IMR-90 (cell line): ENCODE measurements at regions not wholly inside any gene's neighbourhood (a gene's known extent, or its start where the extent isn't known, plus 50 kb on each side); places are given as distances from the start of the nearest gene placed in this dataset.

Source experiments
- ATAC-seq: fragments of 200-7000 bp; cut with Tn5 transposase; 2 replicates; pipeline ENCODE4 v1.9.1; 2020; ENCODE audit warnings: low read depth, mild to moderate bottlenecking, moderate library complexity
- BruUV-seq: library from RNA; stranded (reverse); fragments of 400-500 nt; replicated peaks from 2 replicates; lab custom pipeline; 2021; lab: Mats Ljungman, UMichigan
- CTCF ChIA-PET: fragments of 300-600 bp; formaldehyde crosslinking; extraction: SDS; loops from one replicate; lab custom pipeline; 2021; ENCODE audit warnings: antibody characterized with exemption; lab: Yijun Ruan, JAX
- POLR2A ChIA-PET: fragments of 300-600 bp; sonication (Branson Sonifier 250); formaldehyde crosslinking; loops from one replicate; lab custom pipeline; 2022; ENCODE audit warnings: antibody characterized with exemption; ENCODE audit not compliant: unreplicated experiment; lab: Charles Lee
- DNase-seq: peaks from one replicate; pipeline ENCODE4 v3.0.0; 2013
- H2AFZ ChIP-seq: replicated peaks from 2 replicates; pipeline ENCODE3; 2013; ENCODE audit warnings: low read length, mild to moderate bottlenecking; ENCODE audit not compliant: poor library complexity
- H2AK5ac ChIP-seq: 2 replicates; pipeline ENCODE4 v1.6.1; 2013; ENCODE audit warnings: low read depth, low read length, inconsistent platforms
- H2AK9ac ChIP-seq: replicated peaks from 2 replicates; pipeline ENCODE3; 2013; ENCODE audit warnings: mild to moderate bottlenecking, low read depth, low read length, moderate library complexity; ENCODE audit not compliant: poor library complexity
- H2BK120ac ChIP-seq: 2 replicates; pipeline ENCODE4 v1.6.1; 2013; ENCODE audit warnings: low read depth, low read length, inconsistent platforms
- H2BK15ac ChIP-seq: 3 replicates; pipeline ENCODE4 v1.6.1; 2013; ENCODE audit warnings: low read depth, low read length, inconsistent platforms
- H2BK20ac ChIP-seq: 2 replicates; pipeline ENCODE4 v1.6.1; 2013; ENCODE audit warnings: low read depth, mild to moderate bottlenecking, inconsistent platforms, low read length, moderate library complexity
- H2BK5ac ChIP-seq: 2 replicates; pipeline ENCODE4 v1.6.1; 2013; ENCODE audit warnings: mild to moderate bottlenecking, low read depth, low read length, inconsistent platforms; ENCODE audit not compliant: poor library complexity, severe bottlenecking
- H3K14ac ChIP-seq: replicated peaks from 2 replicates; pipeline ENCODE4 v1.6.1; 2013; ENCODE audit warnings: low read depth, low read length, inconsistent platforms
- H3K18ac ChIP-seq: 2 replicates; pipeline ENCODE4 v1.6.1; 2013; ENCODE audit warnings: low read depth, low read length, control low read depth
- H3K23ac ChIP-seq: 2 replicates; pipeline ENCODE4 v1.6.1; 2013; ENCODE audit warnings: low read depth, low read length, inconsistent platforms
- H3K27ac ChIP-seq: 2 replicates; pipeline ENCODE4 v1.5.1; 2013; ENCODE audit warnings: mild to moderate bottlenecking, control low read depth, low read length; ENCODE audit not compliant: insufficient read depth
- H3K27me3 ChIP-seq: 2 replicates; pipeline ENCODE4 v1.6.1; 2013; ENCODE audit warnings: low read length; ENCODE audit not compliant: control insufficient read depth, insufficient read depth
- H3K36me3 ChIP-seq: 2 replicates; pipeline ENCODE4 v1.6.1; 2013; ENCODE audit warnings: low read length, mixed read lengths; ENCODE audit not compliant: control insufficient read depth, insufficient read depth
- H3K4ac ChIP-seq: 2 replicates; pipeline ENCODE4 v1.6.1; 2013; ENCODE audit warnings: low read depth, low read length, inconsistent platforms
- H3K4me1 ChIP-seq: 2 replicates; pipeline ENCODE4 v1.6.1; 2013; ENCODE audit warnings: low read length, mixed read lengths; ENCODE audit not compliant: control insufficient read depth, insufficient read depth
- H3K4me2 ChIP-seq: 2 replicates; pipeline ENCODE4 v1.6.1; 2013; ENCODE audit warnings: low read depth, mild to moderate bottlenecking, control low read depth, low read length, moderate library complexity
- H3K4me3 ChIP-seq: 2 replicates; pipeline ENCODE4 v1.5.1; 2013; ENCODE audit warnings: low read depth, mild to moderate bottlenecking, control low read depth, low read length, moderate library complexity; ENCODE audit not compliant: insufficient read depth
- H3K56ac ChIP-seq: 2 replicates; pipeline ENCODE4 v1.6.1; 2013; ENCODE audit warnings: low read length, inconsistent platforms; ENCODE audit not compliant: insufficient read depth; ENCODE audit errors: extremely low read depth
- H3K79me1 ChIP-seq, 2 experiments: 2 replicates each; pipeline ENCODE4 v1.6.1; 2013; ENCODE audit warnings: low read length in 2 of 2, inconsistent platforms in 1 of 2, low read depth in 1 of 2
- H3K9ac ChIP-seq: 2 replicates; pipeline ENCODE4 v1.6.1; 2013; ENCODE audit warnings: low read depth, low read length, control low read depth
- H3K9me1 ChIP-seq: 2 replicates; pipeline ENCODE4 v1.6.1; 2013; ENCODE audit warnings: low read length, inconsistent platforms; ENCODE audit not compliant: insufficient read depth
- H3K9me3 ChIP-seq: 2 replicates; pipeline ENCODE4 v1.6.1; 2013; ENCODE audit warnings: low read length; ENCODE audit not compliant: control insufficient read depth, insufficient read depth
- H4K20me1 ChIP-seq: 2 replicates; pipeline ENCODE4 v1.6.1; 2013; ENCODE audit warnings: low read length, inconsistent platforms; ENCODE audit not compliant: insufficient read depth
- H4K5ac ChIP-seq: 2 replicates; pipeline ENCODE4 v1.6.1; 2013; ENCODE audit warnings: mild to moderate bottlenecking, low read depth, low read length, control low read depth
- H4K8ac ChIP-seq, 2 experiments: 2 replicates each; pipeline ENCODE4 v1.6.1; 2013; ENCODE audit warnings: low read depth in 2 of 2, low read length in 2 of 2, control low read depth in 1 of 2, inconsistent platforms in 1 of 2
- H4K91ac ChIP-seq: 2 replicates; pipeline ENCODE4 v1.6.1; 2013; ENCODE audit warnings: low read depth, low read length, inconsistent platforms; ENCODE audit not compliant: insufficient read depth
- BHLHE40 ChIP-seq: fragments of 150-350 bp; IDR thresholded peaks from 2 replicates; pipeline ENCODE4 v1.6.1; 2016; ENCODE audit warnings: mild to moderate bottlenecking, low read depth, low read length
- CEBPB ChIP-seq: IDR thresholded peaks from 2 replicates; pipeline ENCODE4 v1.6.1; 2012; ENCODE audit warnings: low read depth, low read length, improper control_type of control experiment
- CTCF ChIP-seq: conservative IDR thresholded peaks from 2 replicates; pipeline ENCODE4 v1.5.1; 2012; ENCODE audit warnings: mild to moderate bottlenecking, low read depth, low read length, improper control_type of control experiment
- FOS ChIP-seq: fragments of 150-350 bp; IDR thresholded peaks from 2 replicates; pipeline ENCODE4 v1.6.1; 2016; ENCODE audit warnings: low read depth, low read length
- MAFK ChIP-seq: IDR thresholded peaks from 2 replicates; pipeline ENCODE4 v1.6.1; 2012; ENCODE audit warnings: low read depth, low read length, improper control_type of control experiment
- MAZ ChIP-seq: IDR thresholded peaks from 2 replicates; pipeline ENCODE4 v1.6.1; 2012; ENCODE audit warnings: low read depth, mild to moderate bottlenecking, low read length, improper control_type of control experiment, moderate library complexity, borderline replicate concordance
- MXI1 ChIP-seq: IDR thresholded peaks from 2 replicates; pipeline ENCODE4 v1.6.1; 2012; ENCODE audit warnings: low read depth, mild to moderate bottlenecking, low read length, moderate library complexity, borderline replicate concordance
- NFE2L2 ChIP-seq: fragments of 150-350 bp; IDR thresholded peaks from 2 replicates; pipeline ENCODE4 v1.6.1; 2016; ENCODE audit warnings: low read depth, mild to moderate bottlenecking, low read length
- POLR2A ChIP-seq: IDR thresholded peaks from 2 replicates; pipeline ENCODE4 v1.6.1; 2012; ENCODE audit warnings: mild to moderate bottlenecking, low read depth, low read length
- RAD21 ChIP-seq: IDR thresholded peaks from 2 replicates; pipeline ENCODE4 v1.6.1; 2012; ENCODE audit warnings: low read length, improper control_type of control experiment
- RCOR1 ChIP-seq: IDR thresholded peaks from 2 replicates; pipeline ENCODE4 v1.6.1; 2012; ENCODE audit warnings: mild to moderate bottlenecking, low read length, improper control_type of control experiment; ENCODE audit not compliant: insufficient replicate concordance
- RFX5 ChIP-seq: IDR thresholded peaks from 2 replicates; pipeline ENCODE4 v1.8.0; 2012; ENCODE audit warnings: low read depth, mild to moderate bottlenecking, low read length, moderate library complexity
- SMC3 ChIP-seq: fragments of 150-350 bp; IDR thresholded peaks from 2 replicates; pipeline ENCODE4 v1.6.1; 2016; ENCODE audit warnings: low read depth, mild to moderate bottlenecking, antibody characterized with exemption, low read length, moderate library complexity
- USF2 ChIP-seq: fragments of 150-350 bp; IDR thresholded peaks from 2 replicates; pipeline ENCODE4 v1.6.1; 2017; ENCODE audit warnings: mild to moderate bottlenecking, antibody characterized with exemption, low read length, low read depth
- WGBS, 2 experiments: methylation state at CpG; one replicate each; pipeline versions ENCODE4 v1.1.5 to v1.1.7; 2013; ENCODE audit warnings: missing lambda C conversion rate in 2 of 2; ENCODE audit not compliant: insufficient read length in 1 of 2; ENCODE audit errors: extremely low coverage in 2 of 2; 5-methylcytosine and 5-hydroxymethylcytosine counted together
- dilution Hi-C: fragments of 300-500 bp; cut with HindIII; formaldehyde crosslinking; loops from one replicate; pipeline ENCODE4 v1.14.3; 2018; ENCODE audit warnings: low sequenced_read_pairs; ENCODE audit not compliant: unreplicated experiment
- in situ Hi-C: fragments of 300-500 bp; cut with MboI; formaldehyde crosslinking; loops from 3 replicates; pipeline ENCODE4 v1.14.3; 2019; ENCODE audit warnings: low sequenced_read_pairs, inconsistent platforms, mixed read lengths
- intact Hi-C: fragments of 100-400 bp; cut with micrococcal nuclease; formaldehyde crosslinking; loops from 2 replicates; pipeline ENCODE4 v1.10.0; 2022
- TF ChIP-seq, protein P1 (sequence below): fragments of 150-350 bp; IDR thresholded peaks from 2 replicates; pipeline ENCODE4 v1.6.1; 2016; ENCODE audit warnings: low read depth, mild to moderate bottlenecking, low read length, moderate library complexity, borderline replicate concordance

DNA sequence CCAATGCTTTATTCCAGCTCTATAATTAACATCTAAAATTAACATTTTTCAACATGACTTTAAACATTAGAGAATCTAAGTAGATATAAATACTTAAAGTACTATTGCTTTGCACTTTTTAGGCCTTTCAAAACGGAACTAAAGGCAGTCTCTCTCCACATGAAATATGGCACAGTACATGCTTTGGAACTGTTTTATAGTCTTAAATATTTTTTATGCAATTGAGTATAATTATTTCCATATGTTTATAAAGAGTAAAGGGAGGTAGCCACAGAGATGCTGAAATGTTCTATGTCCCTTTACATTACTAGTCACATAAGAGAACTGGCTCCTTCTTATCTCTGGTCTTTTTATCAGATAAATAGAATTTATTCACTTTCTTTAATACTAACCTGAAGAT lies 674.0 kb downstream of the PLCL1 start:
- Histone ChIP-seq H3K23ac (no peak overlapping the region), H2AK5ac (no peak overlapping the region), H3K14ac (no peak overlapping the region), H3K4me1 (no peaks in the 10 kb centered on the region), H3K4me3 (no peak overlapping the region), H3K56ac (no peak overlapping the region), H3K9me3 (no peaks in the 10 kb centered on the region; the same call in 1 of the 2 replicates), H3K36me3 (no peaks in the 10 kb centered on the region), H3K79me1 (no peaks in the 10 kb centered on the region), H2BK5ac (no peak overlapping the region), H2AFZ (no peak overlapping the region), H3K9ac (no peak overlapping the region), H4K91ac (no peak overlapping the region), H3K9me1 (no peaks in the 10 kb centered on the region), H3K27ac (no peak overlapping the region), H3K4me2 (no peak overlapping the region), H4K20me1 (no peaks in the 10 kb centered on the region), H4K8ac (no peak overlapping the region), H2BK120ac (no peak overlapping the region), H3K18ac (no peak overlapping the region), H4K5ac (no peak overlapping the region), H3K4ac (no peak overlapping the region), H2AK9ac (no peak overlapping the region), H2BK15ac (no peak overlapping the region), H3K27me3 (no peaks in the 10 kb centered on the region), H2BK20ac (no peak overlapping the region)
- ATAC-seq (no peak), DNase-seq (no peak)
- no peak for TF ChIP-seq SMC3
- TF ChIP-seq FOS: no peak
- TF ChIP-seq USF2: no peak
- TF ChIP-seq MAFK: no peak
- TF ChIP-seq MAZ: no peak
- TF ChIP-seq CTCF: no peak
- no peak for TF ChIP-seq BHLHE40
- no peak for TF ChIP-seq MXI1
- TF ChIP-seq CEBPB: no peak
- TF ChIP-seq NFE2L2: no peak
- no peak for TF ChIP-seq RAD21
- TF ChIP-seq POLR2A: no peak
- no peak for TF ChIP-seq RCOR1
- TF ChIP-seq RFX5: no peak
- TF ChIP-seq, protein P1, sequence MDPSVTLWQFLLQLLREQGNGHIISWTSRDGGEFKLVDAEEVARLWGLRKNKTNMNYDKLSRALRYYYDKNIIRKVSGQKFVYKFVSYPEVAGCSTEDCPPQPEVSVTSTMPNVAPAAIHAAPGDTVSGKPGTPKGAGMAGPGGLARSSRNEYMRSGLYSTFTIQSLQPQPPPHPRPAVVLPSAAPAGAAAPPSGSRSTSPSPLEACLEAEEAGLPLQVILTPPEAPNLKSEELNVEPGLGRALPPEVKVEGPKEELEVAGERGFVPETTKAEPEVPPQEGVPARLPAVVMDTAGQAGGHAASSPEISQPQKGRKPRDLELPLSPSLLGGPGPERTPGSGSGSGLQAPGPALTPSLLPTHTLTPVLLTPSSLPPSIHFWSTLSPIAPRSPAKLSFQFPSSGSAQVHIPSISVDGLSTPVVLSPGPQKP: no peak
- dilution Hi-C loops (no loop called here), intact Hi-C loops (no loop called here), in situ Hi-C loops (no loop called here)
- BruUV-seq: no TSS peak
- POLR2A ChIA-PET: no interaction called here
- no CpG with 5 or more reads among the region's 1 CpG for WGBS, 2 experiments
- CTCF ChIA-PET: no interaction called here
